GM19468 (cell line): ENCODE measurements at regions not wholly inside any gene's neighbourhood (a gene's known extent, or its start where the extent isn't known, plus 50 kb on each side); places are given as distances from the start of the nearest gene placed in this dataset.
"Not testable (repeated sequence)": the region's sequence is repeated elsewhere in the genome, so short reads cannot be mapped to it uniquely, and the experiment has no call there.

Source experiments
- ATAC-seq: cut with Tn5 transposase; IDR thresholded peaks from one replicate; pipeline ENCODE4 v1.9.1; 2021; ENCODE audit warnings: mild to moderate bottlenecking, moderate library complexity, moderate number of reproducible peaks; ENCODE audit not compliant: unreplicated experiment; ENCODE audit errors: extremely low read depth

- not testable (repeated sequence) for ATAC-seq
These were observed 302.1 kb upstream of the PLGLB2 start for GRCh38 chr2:87445613-87446312.

GRCh38 chr2:87446313-87446696 is 301.6 kb upstream of the PLGLB2 start:
- not testable (repeated sequence) for ATAC-seq

- ATAC-seq: not testable (repeated sequence)
These were observed 298.4 kb upstream of the PLGLB2 start for GRCh38 chr2:87449462-87449980.

GRCh38 chr2:87452193-87452592 is 295.7 kb upstream of the PLGLB2 start:
- ATAC-seq: not testable (repeated sequence)

- ATAC-seq: not testable (repeated sequence)
These were observed 295.0 kb upstream of the PLGLB2 start for GRCh38 chr2:87452861-87453260.

- not testable (repeated sequence) for ATAC-seq
These were observed 293.9 kb upstream of the PLGLB2 start for GRCh38 chr2:87453965-87454364.

- ATAC-seq: not testable (repeated sequence)
These were observed 293.5 kb upstream of the PLGLB2 start for GRCh38 chr2:87454421-87454820.

GRCh38 chr2:87455209-87455853 is 292.6 kb upstream of the PLGLB2 start:
- ATAC-seq: not testable (repeated sequence)

GRCh38 chr2:87455854-87456249 is 292.0 kb upstream of the PLGLB2 start:
- not testable (repeated sequence) for ATAC-seq

GRCh38 chr2:87456477-87457128 is 291.3 kb upstream of the PLGLB2 start:
- peak; percentile 27 for ATAC-seq

- not testable (repeated sequence) for ATAC-seq
These were observed 290.8 kb upstream of the PLGLB2 start for GRCh38 chr2:87457129-87457499.

GRCh38 chr2:87458938-87459337 is 288.9 kb upstream of the PLGLB2 start:
- not testable (repeated sequence) for ATAC-seq

- ATAC-seq: not testable (repeated sequence)
These were observed 287.8 kb upstream of the PLGLB2 start for GRCh38 chr2:87460104-87460503.

- not testable (repeated sequence) for ATAC-seq
These were observed 287.2 kb upstream of the PLGLB2 start for GRCh38 chr2:87460662-87461061.

- not testable (repeated sequence) for ATAC-seq
These were observed 286.2 kb upstream of the PLGLB2 start for GRCh38 chr2:87461671-87462070.

GRCh38 chr2:87464219-87464618 is 283.7 kb upstream of the PLGLB2 start:
- ATAC-seq: not testable (repeated sequence)

- ATAC-seq: not testable (repeated sequence)
These were observed 282.2 kb upstream of the PLGLB2 start for GRCh38 chr2:87465730-87466129.

- ATAC-seq: not testable (repeated sequence)
These were observed 281.2 kb upstream of the PLGLB2 start for GRCh38 chr2:87466591-87467120.

GRCh38 chr2:87468429-87468981 is 279.4 kb upstream of the PLGLB2 start:
- not testable (repeated sequence) for ATAC-seq
